GM18873 (cell line): ENCODE measurements at regions not wholly inside any gene's neighbourhood (a gene's known extent, or its start where the extent isn't known, plus 50 kb on each side); places are given as distances from the start of the nearest gene placed in this dataset.

Experiments used
- ATAC-seq: cut with Tn5 transposase; IDR thresholded peaks from one replicate; pipeline ENCODE4 v1.9.1; 2021; ENCODE audit warnings: mild to moderate bottlenecking, moderate library complexity, moderate number of reproducible peaks; ENCODE audit not compliant: unreplicated experiment, low FRiP score

- no peak for ATAC-seq
Measured at GRCh38 chr12:93318720-93319522, 58.8 kb upstream of the NUDT4 start.

GRCh38 chr12:93319523-93320050, 58.1 kb upstream of the NUDT4 start:
- no peak for ATAC-seq

GRCh38 chr12:93322784-93323183, 54.9 kb upstream of the NUDT4 start:
- ATAC-seq: no peak

GRCh38 chr12:93323625-93324329, 53.9 kb upstream of the NUDT4 start:
- no peak for ATAC-seq

GRCh38 chr12:93325855-93326254, 51.9 kb upstream of the NUDT4 start:
- no peak for ATAC-seq
